Spleen (tissue), 7 donors: ENCODE measurements at regions not wholly inside any gene's neighbourhood (a gene's known extent, or its start where the extent isn't known, plus 50 kb on each side); places are given as distances from the start of the nearest gene placed in this dataset.

Source experiments
- CTCF ChIP-seq, 11 experiments: fragments of 200-600 bp in 7 of 11; fragments of 450-650 bp in 4 of 11; sonication (generic) in 4 of 11; IDR thresholded peaks in 8 of 11; conservative IDR thresholded peaks in 3 of 11; 1 replicate in 7 of 11; 2 replicates in 4 of 11; pipeline versions ENCODE4 v1.4.0 to v1.8.0; 2016 to 2021; ENCODE audit warnings: antibody characterized with exemption in 11 of 11, inconsistent platforms in 4 of 11, mild to moderate bottlenecking in 1 of 11
- POLR2A ChIP-seq, 3 donors: fragments of 450-650 bp; IDR thresholded peaks; one replicate each; pipeline ENCODE4 v1.5.1; 2017; ENCODE audit warnings: antibody characterized with exemption in 3 of 3, mild to moderate bottlenecking in 1 of 3
- donor health status: DM: no; HTN: no; CAD: no; lungs with moderate emphysema.
- donor health status: DM: no; HTN: no; CAD: no.
- donor health status: DM: no; HTN: no; CAD: no.

- no peak for TF ChIP-seq CTCF (IDR thresholded peaks at IDR 0.05 in 8 of 11, conservative IDR thresholded peaks at IDR 0.05 in 3 of 11)
- TF ChIP-seq POLR2A (IDR thresholded peaks at IDR 0.05): no peak
Measured at GRCh38 chr6:77015350-77015749, 447.9 kb downstream of the HTR1B start.
